ENCODE measurements at regions not wholly inside any gene's neighbourhood (a gene's known extent, or its start where the extent isn't known, plus 50 kb on each side); places are given as distances from the start of the nearest gene placed in this dataset.
A peak's percentile ranks its signal among the peaks of the same experiment; 100 is the strongest.
"Not testable (repeated sequence)": the region's sequence is repeated elsewhere in the genome, so short reads cannot be mapped to it uniquely, and the experiment has no call there.

DNA sequence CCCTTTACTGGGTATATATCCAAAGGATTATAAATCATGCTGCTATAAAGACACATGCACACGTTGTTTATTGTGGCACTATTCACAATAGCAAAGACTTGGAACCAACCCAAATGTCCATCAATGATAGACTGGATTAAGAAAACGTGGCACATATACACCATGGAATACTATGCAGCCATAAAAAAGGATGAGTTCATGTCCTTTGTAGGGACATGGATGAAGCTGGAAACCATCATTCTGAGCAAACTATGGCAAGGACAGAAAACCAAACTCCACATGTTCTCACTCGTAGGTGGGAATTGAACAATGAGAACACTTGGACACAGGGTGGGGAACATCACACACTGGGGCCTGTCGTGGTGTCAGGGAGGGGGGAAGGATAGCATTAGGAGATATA lies 59.2 kb downstream of the CXorf49B start:
- intact Hi-C loops (cut with micrococcal nuclease; ENCODE audit: unreplicated experiment); BruUV-seq (replicated peaks); H3K9me3 ChIP-seq (ENCODE audit: low read depth, low read length, poor library complexity, severe bottlenecking); DNase-seq (ENCODE audit: low spot score); H3K36me3 ChIP-seq (ENCODE audit: insufficient read depth, low read length, poor library complexity, severe bottlenecking); H3K4me1 ChIP-seq (ENCODE audit: insufficient read depth, low read length, poor library complexity, severe bottlenecking); H3K27ac ChIP-seq (ENCODE audit: low read depth, low read length, poor library complexity, severe bottlenecking); H3K27me3 ChIP-seq (replicated peaks; ENCODE audit: insufficient read depth, low read depth, low read length, poor library complexity); CTCF ChIA-PET; POLR2A ChIA-PET (ENCODE audit: low non-redundant PET); H3K4me3 ChIP-seq (ENCODE audit: low read depth, low read length, poor library complexity, severe bottlenecking): not testable (repeated sequence)

DNA sequence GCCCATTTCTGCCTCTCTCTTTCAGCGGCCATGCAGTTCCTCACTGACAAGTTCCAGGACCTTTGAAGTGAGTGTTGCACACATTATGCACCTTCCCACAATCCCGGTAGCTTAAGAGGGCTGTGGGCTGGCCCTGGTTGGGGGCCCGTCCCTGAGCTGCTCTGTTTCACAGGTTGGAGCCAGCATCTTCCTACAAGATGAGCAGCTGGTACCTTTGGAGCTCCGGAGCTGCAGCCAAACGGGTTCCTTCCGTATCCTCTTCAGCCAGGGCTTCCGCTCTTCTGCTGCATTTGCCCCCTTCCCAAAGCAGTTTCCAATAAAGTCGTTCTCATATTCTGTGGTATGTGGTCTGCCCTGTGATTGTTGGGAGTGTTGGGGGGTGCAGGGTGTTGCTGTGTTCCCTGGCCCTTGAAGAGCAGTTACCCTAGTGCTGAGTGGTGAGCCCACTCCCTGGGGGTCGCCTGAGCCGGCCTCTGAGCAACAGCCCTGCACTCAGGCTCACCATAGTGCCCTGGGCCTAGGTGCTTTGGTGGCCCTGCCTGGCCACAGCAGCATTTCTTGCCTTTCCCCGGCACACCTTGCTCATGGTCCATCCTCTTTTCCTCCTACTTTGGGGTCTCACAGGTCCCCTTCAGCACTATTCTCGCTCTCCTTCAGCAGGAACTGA lies 60.4 kb downstream of the CXorf49B start:
- intact Hi-C loops (cut with micrococcal nuclease; ENCODE audit: unreplicated experiment): no loop called here
- no peak for DNase-seq (ENCODE audit: low spot score)
- Histone ChIP-seq H3K27me3 (replicated peaks; ENCODE audit: insufficient read depth, low read depth, low read length, poor library complexity) (no peaks in the 10 kb centered on the region), H3K9me3 (ENCODE audit: low read depth, low read length, poor library complexity, severe bottlenecking) (no peaks in the 10 kb centered on the region), H3K27ac (ENCODE audit: low read depth, low read length, poor library complexity, severe bottlenecking) (no peak overlapping the region), H3K4me3 (ENCODE audit: low read depth, low read length, poor library complexity, severe bottlenecking) (no peak overlapping the region), H3K36me3 (ENCODE audit: insufficient read depth, low read length, poor library complexity, severe bottlenecking) (no peaks in the 10 kb centered on the region), H3K4me1 (ENCODE audit: insufficient read depth, low read length, poor library complexity, severe bottlenecking) (no peaks in the 10 kb centered on the region)
- ChIA-PET POLR2A (ENCODE audit: low non-redundant PET) (no interaction called here), CTCF (no interaction called here)
- no TSS peak for BruUV-seq (replicated peaks)
- TF ChIP-seq EZH2 (IDR thresholded peaks at IDR 0.05; ENCODE audit: borderline replicate concordance, low read depth, low read length, poor library complexity, severe bottlenecking) (no peak), CTCF (conservative IDR thresholded peaks at IDR 0.05; ENCODE audit: low read depth, low read length) (no peak)

DNA sequence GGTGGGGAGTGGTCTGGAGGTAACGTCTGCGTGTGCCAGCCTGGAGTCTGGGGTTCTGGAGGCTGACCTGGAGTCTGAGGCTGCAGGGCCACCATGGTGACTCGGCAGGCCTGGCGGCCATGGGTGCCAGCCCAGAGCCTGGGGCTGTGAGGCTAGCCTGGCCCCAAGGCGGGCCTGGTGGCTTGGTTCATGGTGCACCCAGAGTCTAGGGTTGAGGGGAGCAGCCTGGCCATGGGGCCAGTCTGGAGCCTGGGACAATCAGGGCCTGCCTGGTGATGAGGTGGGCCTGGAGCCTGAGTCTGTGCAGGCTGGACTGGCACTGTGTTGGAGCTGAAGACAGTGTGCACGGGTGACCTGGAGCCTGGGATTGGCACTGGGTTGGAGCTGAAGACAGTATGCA lies 64.9 kb downstream of the CXorf49B start:
- no peak for TF ChIP-seq EZH2 (IDR thresholded peaks at IDR 0.05; ENCODE audit: borderline replicate concordance, low read depth, low read length, poor library complexity, severe bottlenecking)
- H3K4me1 ChIP-seq (ENCODE audit: insufficient read depth, low read length, poor library complexity, severe bottlenecking): no peaks in the 10 kb centered on the region

DNA sequence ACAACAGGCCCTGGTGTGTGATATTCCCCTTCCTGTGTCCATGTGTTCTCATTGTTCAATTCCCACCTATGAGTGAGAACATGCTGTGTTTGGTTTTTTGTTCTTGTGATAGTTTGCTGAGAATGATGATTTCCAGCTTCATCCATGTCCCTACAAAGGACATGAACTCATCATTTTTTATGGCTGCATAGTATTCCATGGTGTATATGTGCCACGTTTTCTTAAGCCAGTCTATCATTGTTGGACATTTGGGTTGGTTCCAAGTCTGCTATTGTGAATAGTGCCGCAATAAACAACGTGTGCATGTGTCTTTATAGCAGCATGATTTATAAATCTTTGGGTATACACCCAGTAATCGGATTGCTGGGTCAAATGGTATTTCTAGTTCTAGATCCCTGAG lies 72.6 kb upstream of the NHSL2 start:
- H3K9me3 ChIP-seq (ENCODE audit: low read depth, low read length, poor library complexity, severe bottlenecking); H3K27ac ChIP-seq (ENCODE audit: low read depth, low read length, poor library complexity, severe bottlenecking); H3K27me3 ChIP-seq (replicated peaks; ENCODE audit: insufficient read depth, low read depth, low read length, poor library complexity); intact Hi-C loops (cut with micrococcal nuclease; ENCODE audit: unreplicated experiment); DNase-seq (ENCODE audit: low spot score); H3K4me1 ChIP-seq (ENCODE audit: insufficient read depth, low read length, poor library complexity, severe bottlenecking); BruUV-seq (replicated peaks); POLR2A ChIA-PET (ENCODE audit: low non-redundant PET); CTCF ChIA-PET; H3K4me3 ChIP-seq (ENCODE audit: low read depth, low read length, poor library complexity, severe bottlenecking); H3K36me3 ChIP-seq (ENCODE audit: insufficient read depth, low read length, poor library complexity, severe bottlenecking): not testable (repeated sequence)

More for the DNA sequence above, 64.9 kb downstream of the CXorf49B start:
- intact Hi-C loops (cut with micrococcal nuclease; ENCODE audit: unreplicated experiment): no loop called here
- CTCF ChIA-PET: no interaction called here
- Histone ChIP-seq H3K36me3 (ENCODE audit: insufficient read depth, low read length, poor library complexity, severe bottlenecking) (no peaks in the 10 kb centered on the region), H3K27ac (ENCODE audit: low read depth, low read length, poor library complexity, severe bottlenecking) (no peak overlapping the region), H3K27me3 (replicated peaks; ENCODE audit: insufficient read depth, low read depth, low read length, poor library complexity) (no peaks in the 10 kb centered on the region), H3K4me3 (ENCODE audit: low read depth, low read length, poor library complexity, severe bottlenecking) (no peak overlapping the region), H3K9me3 (ENCODE audit: low read depth, low read length, poor library complexity, severe bottlenecking) (no peaks in the 10 kb centered on the region)
- POLR2A ChIA-PET (ENCODE audit: low non-redundant PET): no interaction called here
- no peak for DNase-seq (ENCODE audit: low spot score)
- BruUV-seq (replicated peaks): no TSS peak

- ChIA-PET POLR2A (ENCODE audit: low non-redundant PET) (no interaction called here), CTCF (no interaction called here)
- DNase-seq (ENCODE audit: low spot score): peak; percentile 4
- Histone ChIP-seq H3K27ac (ENCODE audit: low read depth, low read length, poor library complexity, severe bottlenecking) (no peak overlapping the region), H3K9me3 (ENCODE audit: low read depth, low read length, poor library complexity, severe bottlenecking) (no peaks in the 10 kb centered on the region), H3K4me1 (ENCODE audit: insufficient read depth, low read length, poor library complexity, severe bottlenecking) (no peaks in the 10 kb centered on the region), H3K36me3 (ENCODE audit: insufficient read depth, low read length, poor library complexity, severe bottlenecking) (no peaks in the 10 kb centered on the region), H3K27me3 (replicated peaks; ENCODE audit: insufficient read depth, low read depth, low read length, poor library complexity) (no peaks in the 10 kb centered on the region), H3K4me3 (ENCODE audit: low read depth, low read length, poor library complexity, severe bottlenecking) (no peak overlapping the region)
- intact Hi-C loops (cut with micrococcal nuclease; ENCODE audit: unreplicated experiment): no loop called here
- BruUV-seq (replicated peaks): no TSS peak
- TF ChIP-seq CTCF (conservative IDR thresholded peaks at IDR 0.05; ENCODE audit: low read depth, low read length) (no peak), EZH2 (IDR thresholded peaks at IDR 0.05; ENCODE audit: borderline replicate concordance, low read depth, low read length, poor library complexity, severe bottlenecking) (no peak)
These were observed 64.2 kb upstream of the NHSL2 start for GRCh38 chrX:71846429-71846828.

Data from A673 (cell line).